NCI-H1048 (cell line): ENCODE measurements at regions not wholly inside any gene's neighbourhood (a gene's known extent, or its start where the extent isn't known, plus 50 kb on each side); places are given as distances from the start of the nearest gene placed in this dataset.

Experiments used
- DNase-seq: peaks from one replicate; lab custom pipeline; 2025; lab: John Stamatoyannopoulos, UW

DNA sequence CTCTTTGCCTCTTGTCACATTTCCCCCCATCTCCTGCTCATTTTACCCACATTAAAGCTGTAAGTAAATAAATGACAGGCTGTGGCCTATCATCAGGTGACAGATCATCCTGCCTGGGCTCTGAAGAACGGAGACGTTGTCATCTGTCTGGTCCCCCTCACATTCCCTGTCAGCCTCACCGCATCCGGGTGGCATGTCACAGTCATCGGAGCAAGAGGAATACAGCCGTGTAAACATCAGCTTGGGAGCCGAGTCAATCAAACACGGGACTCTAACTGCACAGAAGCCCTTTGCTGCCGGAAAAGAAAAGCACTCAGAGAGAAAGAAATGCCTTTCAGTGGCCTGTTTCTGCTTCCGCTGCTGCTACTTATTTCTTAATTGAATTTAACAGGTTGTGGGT is 371.9 kb upstream of the ID4 start:
- DNase-seq, result no peak

DNA sequence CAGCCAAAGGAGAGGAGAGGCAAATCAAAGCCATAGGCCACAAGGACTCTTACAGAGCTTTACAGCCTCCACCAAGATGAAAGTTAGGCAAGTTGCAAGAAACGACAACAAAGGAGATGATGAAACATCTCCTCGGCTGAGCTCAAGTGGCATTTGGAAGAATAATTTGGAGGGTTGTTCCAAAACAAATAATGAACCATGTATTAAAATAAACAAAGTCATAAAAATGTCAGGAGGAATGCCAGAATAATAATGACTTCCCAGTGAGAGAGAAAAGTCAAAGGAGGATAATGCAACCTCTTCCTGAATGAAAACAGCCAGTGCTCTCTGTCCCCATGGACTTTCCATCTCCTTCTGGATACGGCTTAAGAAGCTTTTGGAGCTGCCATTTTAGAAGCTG is 371.4 kb upstream of the ID4 start:
- no peak for DNase-seq

DNA sequence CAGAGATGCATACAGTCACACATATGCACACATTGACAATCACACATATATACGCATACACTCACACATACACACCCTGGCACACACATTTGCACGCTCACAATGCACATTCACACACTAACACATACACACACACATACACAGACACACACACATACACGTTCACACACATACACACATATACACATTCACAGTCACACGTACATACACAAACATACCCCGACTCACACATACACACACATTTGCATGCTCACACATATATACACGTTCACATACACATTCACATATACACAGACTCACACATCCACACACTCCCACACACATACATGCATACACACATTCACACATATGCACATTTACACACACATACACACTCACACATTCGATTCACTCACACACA is 366.8 kb upstream of the ID4 start:
- no peak for DNase-seq

DNA sequence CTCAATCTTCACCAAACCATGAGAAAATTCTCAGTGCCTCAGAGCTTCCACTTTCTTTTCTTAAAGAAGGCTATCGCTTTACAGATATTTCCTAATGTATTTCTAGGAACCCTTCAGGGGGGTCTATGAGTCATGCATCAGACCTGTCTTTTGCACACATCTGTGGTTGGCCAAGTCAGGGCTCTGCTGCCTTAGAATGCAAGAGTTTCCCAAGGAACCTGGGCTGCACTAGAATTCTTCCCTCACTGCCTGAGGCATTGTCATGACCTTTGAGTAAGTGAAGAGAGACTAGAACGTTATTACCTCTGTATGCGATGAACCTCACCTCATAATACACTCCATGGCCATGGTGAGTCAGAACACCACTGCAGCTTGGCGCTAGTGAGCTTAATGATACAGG is 365.0 kb upstream of the ID4 start:
- no peak for DNase-seq

DNA sequence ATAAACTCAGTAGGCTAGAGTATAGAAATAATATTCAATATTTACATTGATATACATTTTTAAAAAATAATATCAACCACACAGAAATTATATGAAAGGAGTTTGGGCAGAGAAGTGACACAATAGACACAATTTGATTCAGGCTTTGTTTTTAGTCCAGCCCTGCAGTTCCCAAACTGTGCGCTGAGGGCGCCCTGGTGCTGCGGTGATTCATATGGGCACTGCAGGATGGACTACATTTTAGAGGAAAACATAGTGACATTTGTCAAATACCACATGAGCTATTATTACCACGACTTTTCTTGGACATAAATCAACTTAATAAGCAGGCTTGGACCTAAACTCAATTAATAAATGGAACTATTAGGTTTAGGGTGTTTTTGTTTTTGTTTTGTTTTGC is 364.3 kb upstream of the ID4 start:
- DNase-seq, result no peak

DNA sequence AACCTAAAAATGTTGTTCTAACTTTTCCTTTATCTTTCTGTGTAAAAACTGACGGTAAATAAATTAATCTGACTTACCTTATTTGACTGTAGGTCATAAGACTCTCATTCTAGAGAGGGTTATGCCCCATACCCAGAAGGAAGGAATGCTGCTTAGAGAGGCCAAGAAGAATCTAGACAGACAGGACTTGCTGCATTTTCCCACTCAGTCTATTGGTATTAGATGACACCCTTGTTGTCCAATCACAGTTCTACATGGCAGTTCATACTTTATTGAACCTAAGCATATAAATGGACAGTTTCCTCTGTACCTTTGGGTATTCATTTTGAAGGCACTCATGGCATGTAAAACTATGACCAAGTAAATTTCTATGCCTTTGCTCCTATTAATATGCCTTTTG is 359.6 kb upstream of the ID4 start:
- DNase-seq, result no peak

DNA sequence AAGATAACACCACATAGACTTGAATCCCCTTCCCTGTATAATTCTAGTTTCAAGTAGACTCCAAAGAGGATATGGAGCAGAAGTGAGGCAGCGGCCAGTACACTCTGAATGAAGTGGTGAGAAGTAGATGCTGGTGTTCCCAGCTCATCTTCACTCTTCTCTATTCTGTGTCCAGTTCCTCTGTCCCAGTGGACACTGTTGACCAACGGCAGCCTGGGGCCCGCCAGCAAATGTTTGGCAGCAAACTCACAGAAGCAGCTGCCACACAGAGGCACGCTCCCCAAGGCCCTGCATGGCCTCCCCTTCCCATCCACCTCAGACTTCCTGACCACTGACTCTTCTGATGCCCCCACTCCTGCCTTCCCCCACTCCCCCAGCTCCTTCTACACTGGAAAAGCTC is 358.9 kb upstream of the ID4 start:
- DNase-seq, result no peak

DNA sequence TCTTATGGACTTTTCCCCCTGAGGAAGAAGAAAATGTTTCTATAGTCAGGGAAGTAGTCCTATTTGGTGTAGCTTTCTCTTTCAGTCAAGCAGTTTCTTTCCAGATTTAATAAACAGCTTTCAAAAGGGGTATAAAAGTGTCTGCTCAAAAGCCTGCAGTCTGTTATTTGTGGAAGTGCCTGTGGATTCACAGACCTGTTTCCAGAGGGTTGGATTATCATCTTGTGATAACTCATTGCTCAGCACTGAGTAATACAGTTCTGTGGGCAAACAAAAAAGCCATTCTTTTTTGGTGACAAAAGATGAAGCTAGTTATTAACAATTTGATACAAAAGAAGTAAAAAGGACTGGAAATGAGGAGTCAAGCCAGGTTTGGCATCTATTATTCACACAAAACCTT is 358.2 kb upstream of the ID4 start:
- no peak for DNase-seq

DNA sequence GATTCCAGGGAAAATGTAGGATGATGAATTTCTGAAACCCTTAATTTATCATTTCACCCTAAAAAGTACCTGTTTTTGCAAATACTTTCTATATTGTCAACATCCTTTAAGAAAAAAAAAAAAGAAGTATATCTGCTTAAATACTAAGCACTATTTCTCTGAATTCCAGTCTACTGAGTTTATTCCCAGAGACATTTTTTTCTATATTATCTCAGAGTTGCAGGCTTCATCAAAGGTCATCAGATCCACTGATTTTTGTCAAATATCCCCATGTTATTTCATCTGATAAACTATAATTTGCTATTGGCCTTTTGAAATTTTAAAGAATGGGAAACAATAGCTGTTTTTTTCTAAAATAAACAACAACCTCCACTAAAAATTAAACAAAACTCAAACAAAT is 357.6 kb upstream of the ID4 start:
- DNase-seq, result no peak

DNA sequence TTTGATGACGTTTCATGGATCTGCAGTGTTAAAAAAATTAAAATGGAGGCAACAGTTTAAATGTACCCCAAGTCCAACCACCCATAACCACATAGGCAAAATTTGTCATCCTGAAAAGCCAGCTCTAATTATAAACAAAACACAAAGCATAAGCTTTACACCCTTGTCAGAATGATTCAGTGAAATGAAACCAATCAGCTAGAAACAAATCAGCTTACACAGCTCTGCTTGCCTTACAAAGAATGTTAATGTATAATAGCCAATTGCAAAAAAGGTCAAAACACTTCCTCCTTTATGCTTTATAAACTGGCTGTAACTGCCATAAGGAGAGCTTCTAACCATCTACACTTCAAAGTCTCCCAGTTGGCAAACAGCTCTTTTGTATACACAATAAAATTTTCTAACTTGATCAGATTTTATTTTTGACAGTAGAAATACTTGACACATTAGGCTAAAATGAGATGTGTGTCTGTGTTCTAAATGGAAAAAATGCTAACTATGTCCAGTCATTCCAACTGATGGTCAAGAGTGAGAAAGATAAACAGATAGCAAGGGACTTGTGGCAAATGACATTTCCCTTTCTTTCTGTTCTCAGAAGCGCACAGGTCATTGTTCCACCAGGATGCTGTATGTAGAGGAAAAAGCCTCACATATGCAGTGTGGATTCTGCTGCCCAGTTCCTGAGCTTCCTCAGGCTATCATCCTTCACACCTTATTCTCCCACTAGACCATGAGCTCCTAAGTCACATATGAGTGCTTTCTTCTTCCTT is 344.3 kb upstream of the ID4 start:
- DNase-seq, result no peak

DNA sequence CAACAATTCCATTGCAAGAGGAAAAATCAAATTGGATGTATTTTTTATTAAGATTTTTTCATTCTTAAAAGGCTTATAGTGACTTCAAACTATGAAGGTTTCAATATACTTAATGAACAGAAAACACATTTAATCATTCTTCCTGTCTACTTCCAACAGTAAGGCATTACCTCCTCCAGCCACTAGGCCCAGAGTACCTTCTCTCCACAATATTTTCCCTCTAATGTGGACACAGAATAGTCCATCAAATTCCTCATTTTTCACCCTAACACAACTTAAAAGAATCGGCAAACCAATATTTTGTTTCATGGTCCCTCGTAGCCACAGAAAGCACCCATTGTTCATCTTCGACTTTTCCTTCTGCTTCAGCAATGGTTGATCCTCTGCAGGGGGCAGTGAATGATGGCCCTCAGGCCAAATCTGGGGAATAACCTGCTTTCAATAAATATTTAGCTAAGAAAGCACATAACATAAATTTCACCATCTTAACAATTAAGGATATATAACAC is 335.4 kb upstream of the ID4 start:
- DNase-seq, result no peak

DNA sequence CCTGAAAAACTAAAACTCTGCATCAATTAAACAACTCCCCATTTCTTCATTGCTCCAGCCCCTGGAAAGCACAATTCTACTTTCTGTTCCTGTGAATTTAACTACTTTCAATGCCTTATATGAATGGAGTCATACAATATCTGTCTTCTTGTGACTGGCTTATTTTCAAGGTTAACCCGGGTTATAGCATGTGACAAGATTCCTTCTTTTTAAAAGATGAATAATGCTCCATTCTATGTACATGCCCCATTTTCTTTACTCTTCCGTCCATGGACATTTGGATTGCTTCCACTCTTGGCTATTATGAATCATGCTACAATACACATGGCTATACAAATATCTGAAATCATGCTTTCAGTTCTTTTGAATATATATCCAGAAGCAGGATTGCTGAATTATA is 334.9 kb upstream of the ID4 start:
- DNase-seq, result no peak

DNA sequence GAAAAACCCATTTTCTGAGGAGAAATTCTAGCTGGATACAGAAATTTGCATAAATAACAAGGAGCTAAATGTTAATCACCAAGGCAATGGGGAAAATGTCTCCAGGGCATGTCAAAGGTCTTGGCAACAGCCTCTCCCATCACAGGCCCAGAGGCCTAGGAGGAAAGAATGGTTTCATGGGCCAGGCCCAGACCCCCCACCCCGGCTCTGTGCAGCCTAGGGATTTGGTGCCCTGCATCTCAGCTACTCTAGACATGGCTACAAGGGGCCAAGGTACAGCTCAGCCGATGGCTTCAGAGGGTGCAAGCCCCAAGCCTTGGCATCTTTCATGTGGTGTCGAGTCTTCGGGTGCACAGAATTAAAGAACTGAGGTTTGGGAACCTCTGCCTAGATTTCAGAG is 321.2 kb upstream of the ID4 start:
- no peak for DNase-seq

DNA sequence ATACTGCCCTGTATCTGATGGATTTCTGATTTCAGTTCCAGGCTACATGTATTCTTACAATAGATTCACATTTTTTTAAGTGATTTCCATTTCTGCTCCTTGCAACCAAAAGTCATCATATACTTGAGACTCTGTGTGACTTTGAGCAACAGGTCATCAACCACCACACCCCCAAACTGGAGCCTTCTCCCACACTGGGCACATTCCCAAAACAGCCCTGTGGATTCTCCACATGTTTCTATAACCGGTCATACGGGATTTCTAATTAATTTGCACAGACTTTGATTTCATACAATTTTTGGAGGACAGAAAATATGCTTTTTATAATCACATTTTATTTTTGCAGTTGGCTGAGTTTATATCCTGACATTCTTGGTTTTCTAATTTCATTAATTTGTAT is 317.2 kb upstream of the ID4 start:
- DNase-seq, result no peak

DNA sequence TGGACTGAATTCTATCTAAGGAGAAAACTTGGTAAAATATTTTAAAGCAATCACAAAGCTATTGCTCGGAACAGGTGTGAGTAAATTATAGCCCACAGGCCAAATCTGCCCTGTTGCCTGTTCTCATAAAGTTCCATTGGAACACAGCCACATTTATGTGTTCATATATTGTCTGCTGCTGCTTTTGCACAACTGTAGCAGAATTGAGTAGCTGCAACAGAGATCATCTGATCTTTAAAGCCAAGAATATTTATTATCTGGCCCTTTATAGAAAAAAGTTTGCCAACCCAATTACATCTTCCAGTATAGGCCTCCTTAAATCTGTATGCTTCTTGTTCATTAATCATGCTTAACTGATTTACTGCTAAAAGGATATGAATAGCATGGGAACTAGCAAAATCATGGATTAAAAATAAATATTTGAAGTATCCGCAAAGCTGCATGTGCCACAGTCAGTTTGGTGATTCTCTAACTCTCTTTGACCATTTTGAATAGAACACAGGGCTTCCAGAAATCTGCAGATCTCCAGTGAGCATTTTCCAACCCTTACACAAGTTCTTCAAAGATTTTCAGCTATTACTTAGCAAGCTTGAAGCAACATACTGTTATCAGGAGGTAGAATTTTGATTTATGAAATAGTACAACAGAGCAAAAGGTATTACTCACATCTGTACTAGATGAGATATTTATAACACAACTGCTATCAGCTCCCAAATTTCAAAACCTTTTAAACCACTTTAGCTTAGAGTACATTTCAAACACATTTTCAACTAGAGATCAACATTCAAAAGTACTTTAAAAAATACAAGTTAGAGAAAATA is 312.6 kb upstream of the ID4 start:
- no peak for DNase-seq

DNA sequence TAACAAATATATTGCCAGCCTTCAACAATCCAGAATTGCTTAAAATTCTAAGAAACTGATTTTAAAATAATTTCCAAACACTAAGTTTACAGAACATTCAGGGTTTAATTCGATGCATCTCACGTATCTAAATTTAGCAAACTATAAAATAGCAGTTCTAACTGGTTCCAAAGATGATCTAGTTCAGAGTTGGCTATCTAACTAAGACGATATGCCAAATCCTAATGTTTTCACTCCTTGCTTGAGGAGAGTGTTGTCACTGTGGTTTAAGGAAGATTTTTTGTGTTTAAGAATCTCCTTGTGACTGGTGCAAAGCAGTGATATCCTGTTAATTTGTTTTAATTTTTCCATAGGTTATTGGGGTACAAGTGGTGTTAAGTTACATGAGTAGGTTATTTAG is 311.5 kb upstream of the ID4 start:
- DNase-seq, result no peak

DNA sequence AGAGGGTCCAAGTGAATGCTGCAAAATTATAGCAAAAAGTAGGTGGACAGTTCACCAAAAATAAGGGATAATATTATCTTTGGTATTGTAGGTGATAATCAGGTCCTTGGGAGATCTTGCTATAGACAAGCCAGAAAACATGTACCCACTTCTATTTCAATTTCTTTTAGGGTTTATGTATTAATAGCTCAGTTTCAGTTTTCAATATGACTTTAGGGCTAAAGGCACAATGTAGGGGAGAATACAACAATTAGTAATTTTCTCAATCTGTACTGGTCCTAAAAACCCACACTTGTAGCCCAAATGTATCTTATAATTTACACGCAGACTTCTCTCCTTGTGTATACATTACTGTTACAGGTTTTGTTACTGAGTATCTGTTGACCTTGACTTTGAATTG is 307.0 kb upstream of the ID4 start:
- no peak for DNase-seq

DNA sequence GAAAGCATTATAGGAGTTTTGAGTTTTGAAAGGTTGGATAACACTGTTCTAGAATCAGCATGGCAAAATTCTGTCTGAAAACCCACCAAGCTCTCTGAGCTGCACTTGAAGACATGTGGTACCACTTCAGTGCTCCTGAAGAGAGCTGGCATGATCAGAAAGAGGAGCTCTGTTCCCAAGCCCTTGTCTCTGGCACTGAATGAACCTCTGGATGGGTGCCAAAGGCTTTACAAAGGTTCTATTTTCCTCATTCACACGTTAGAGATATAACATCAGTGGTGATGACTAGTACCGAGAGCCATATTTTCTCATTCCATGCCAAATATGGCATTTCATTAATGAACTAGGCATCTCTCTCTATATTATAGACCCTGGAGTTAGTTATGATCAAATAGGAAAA is 301.8 kb upstream of the ID4 start:
- DNase-seq, result peak; percentile 36

DNA sequence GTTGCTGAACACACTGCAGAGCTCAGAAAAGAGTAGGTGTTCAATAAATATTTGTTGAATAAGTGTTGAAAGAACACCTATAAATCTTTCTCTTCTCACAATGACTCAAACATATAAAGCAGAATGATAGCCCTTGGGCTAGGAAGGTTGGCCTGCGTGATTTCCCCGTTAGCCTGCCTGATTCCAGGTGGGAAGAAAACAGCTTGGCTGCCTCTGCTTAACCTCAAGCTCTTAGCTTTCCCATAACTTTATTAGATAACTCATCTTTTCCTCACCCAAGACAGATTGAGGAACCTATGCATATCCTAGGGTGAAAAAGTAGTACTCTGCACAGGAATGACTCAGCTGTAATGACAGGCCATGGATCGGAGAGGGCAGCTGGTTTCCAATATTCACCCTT is 300.3 kb upstream of the ID4 start:
- DNase-seq, result no peak

DNA sequence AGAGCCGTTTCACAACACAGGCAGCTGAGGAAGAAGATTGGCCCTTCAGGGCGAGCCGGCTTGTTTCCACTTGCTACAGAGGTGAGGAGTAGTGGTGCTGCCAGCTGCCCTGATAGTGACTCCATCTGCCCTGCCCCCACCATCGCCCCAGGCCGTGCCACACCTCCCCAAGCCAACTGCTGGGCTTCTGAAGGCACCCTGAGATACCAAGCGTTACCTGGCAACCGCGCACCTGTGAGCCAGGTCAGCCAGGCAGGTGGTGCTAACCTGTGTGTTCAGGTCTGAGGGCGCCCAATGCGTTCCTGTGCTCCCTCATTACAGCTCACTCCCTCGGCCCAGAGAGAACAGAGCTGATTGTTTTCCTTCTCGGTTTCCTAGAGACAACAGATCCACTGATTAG is 299.1 kb upstream of the ID4 start:
- no peak for DNase-seq

DNA sequence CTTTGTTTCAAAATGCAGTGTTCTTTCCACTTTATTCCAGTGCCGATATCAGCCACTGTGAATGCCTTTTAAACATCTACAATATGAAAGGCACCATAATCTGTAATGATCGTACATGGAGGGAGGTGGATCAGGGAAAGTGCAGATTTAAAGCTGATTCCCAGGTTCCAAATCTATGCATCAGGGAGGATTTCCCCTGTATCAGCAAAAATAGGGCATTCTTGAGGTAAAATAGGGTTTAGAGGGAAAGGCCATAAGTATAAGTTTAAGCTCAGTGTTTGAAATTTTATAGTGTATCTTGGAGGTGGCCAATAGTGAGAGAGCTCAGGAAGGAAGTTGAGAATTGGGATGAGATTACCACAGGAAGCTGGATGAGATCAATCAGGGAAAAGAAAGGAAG is 289.7 kb upstream of the ID4 start:
- no peak for DNase-seq

DNA sequence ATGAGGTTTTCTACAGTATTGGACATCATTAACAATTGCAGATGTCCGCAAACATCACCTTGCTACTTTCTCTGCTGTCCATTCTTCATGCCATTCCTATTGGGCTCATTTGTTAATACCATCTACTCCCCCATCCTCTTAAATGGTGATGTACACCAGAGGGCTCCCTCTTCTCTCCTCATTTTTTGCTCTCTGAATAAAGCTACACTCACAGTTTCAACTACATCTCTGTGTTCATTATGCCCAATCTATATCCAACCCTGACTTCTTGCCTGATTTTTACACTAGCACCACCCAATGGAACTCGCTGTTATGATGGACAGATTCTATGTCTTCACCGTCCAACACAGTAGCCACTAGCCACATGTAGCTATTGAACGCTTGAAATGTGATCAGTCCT is 288.1 kb upstream of the ID4 start:
- no peak for DNase-seq

DNA sequence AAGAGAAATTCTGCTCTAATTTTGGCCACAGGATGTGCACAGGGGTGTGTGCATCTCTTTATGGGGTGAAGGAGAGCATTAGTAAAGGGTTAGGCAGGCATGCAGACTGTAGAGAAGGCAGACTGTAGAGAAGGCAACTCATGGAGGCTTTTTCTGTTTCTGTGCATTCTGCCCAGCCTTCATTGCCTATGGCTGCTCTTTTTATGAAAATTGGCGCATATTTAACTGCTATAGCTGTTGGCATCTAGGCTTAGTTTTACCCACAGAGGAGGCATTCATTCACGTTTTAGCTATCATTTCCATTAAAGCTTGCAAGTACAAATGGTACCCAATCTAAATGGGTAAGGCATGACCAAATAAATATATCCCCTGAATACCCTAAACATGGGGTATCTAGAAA is 286.8 kb upstream of the ID4 start:
- no peak for DNase-seq

DNA sequence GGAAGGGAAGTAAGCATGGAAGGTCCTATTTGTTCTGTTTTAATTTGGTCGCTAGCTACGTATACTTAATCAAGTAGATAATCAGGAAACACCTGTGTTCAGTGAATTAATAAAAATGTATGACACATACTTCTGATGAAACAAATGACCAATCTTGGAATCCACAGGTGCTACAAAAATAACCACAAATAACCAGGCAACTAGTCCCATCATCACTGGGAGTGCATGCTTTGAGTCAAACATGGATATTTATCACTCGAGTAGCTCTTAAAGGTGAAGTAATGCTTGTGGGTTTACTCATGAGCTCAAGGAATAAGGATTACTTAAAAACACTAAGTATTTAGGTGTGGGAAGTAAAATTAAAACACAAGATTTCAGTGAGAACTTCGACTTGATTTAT is 285.6 kb upstream of the ID4 start:
- no peak for DNase-seq
